Ishikawa (cell line): ENCODE measurements at regions not wholly inside any gene's neighbourhood (a gene's known extent, or its start where the extent isn't known, plus 50 kb on each side); places are given as distances from the start of the nearest gene placed in this dataset.

Experiments
- CEBPB ChIP-seq: IDR thresholded peaks from 2 replicates; pipeline ENCODE4 v1.6.1; 2012
- CREB1 ChIP-seq: IDR thresholded peaks from 2 replicates; pipeline ENCODE4 v1.6.1; 2012; ENCODE audit warnings: low read depth
- EGR1 ChIP-seq: IDR thresholded peaks from 2 replicates; pipeline ENCODE4 v1.6.1; 2012
- EP300 ChIP-seq: IDR thresholded peaks from 2 replicates; pipeline ENCODE4 v1.6.1; 2012; ENCODE audit warnings: borderline replicate concordance
- FOXM1 ChIP-seq: IDR thresholded peaks from 2 replicates; pipeline ENCODE4 v1.6.1; 2012; ENCODE audit warnings: low read depth, borderline replicate concordance
- MAX ChIP-seq: IDR thresholded peaks from 2 replicates; pipeline ENCODE4 v1.6.1; 2012
- NFIC ChIP-seq: IDR thresholded peaks from 2 replicates; pipeline ENCODE4 v1.6.1; 2012
- RAD21 ChIP-seq: IDR thresholded peaks from 2 replicates; pipeline ENCODE4 v1.6.1; 2012; ENCODE audit warnings: low read depth
- REST ChIP-seq: IDR thresholded peaks from 2 replicates; pipeline ENCODE4 v1.6.1; 2012; ENCODE audit warnings: low read depth, mild to moderate bottlenecking
- TAF1 ChIP-seq: IDR thresholded peaks from 2 replicates; pipeline ENCODE4 v1.6.1; 2012; ENCODE audit warnings: low read depth, mild to moderate bottlenecking
- TCF12 ChIP-seq: IDR thresholded peaks from 2 replicates; pipeline ENCODE4 v1.6.1; 2012; ENCODE audit warnings: low read depth
- TEAD4 ChIP-seq: IDR thresholded peaks from 2 replicates; pipeline ENCODE4 v1.6.1; 2012
- USF1 ChIP-seq: IDR thresholded peaks from 2 replicates; pipeline ENCODE4 v1.6.1; 2012
- YY1 ChIP-seq: IDR thresholded peaks from 2 replicates; pipeline ENCODE4 v1.6.1; 2012; ENCODE audit warnings: low read depth
- ZBTB7A ChIP-seq: IDR thresholded peaks from 2 replicates; pipeline ENCODE4 v1.6.1; 2012; ENCODE audit warnings: low read depth

- no peak for TF ChIP-seq USF1
- TF ChIP-seq TEAD4: no peak
- TF ChIP-seq TAF1: no peak
- no peak for TF ChIP-seq FOXM1
- no peak for TF ChIP-seq YY1
- no peak for TF ChIP-seq EGR1
- TF ChIP-seq CEBPB: no peak
- no peak for TF ChIP-seq TCF12
- no peak for TF ChIP-seq EP300
- no peak for TF ChIP-seq RAD21
- TF ChIP-seq NFIC: no peak
- TF ChIP-seq MAX: no peak
- TF ChIP-seq CREB1: no peak
- no peak for TF ChIP-seq REST
- TF ChIP-seq ZBTB7A: no peak
Observed at GRCh38 chr7:109699661-109700060, 1130.0 kb downstream of the DNAJB9 start.

- TF ChIP-seq TEAD4 (no peak), MAX (no peak), FOXM1 (no peak), CREB1 (no peak), REST (no peak), YY1 (no peak), NFIC (no peak), ZBTB7A (no peak), EP300 (no peak), TCF12 (no peak), TAF1 (no peak), EGR1 (no peak), CEBPB (no peak), RAD21 (no peak), USF1 (no peak)
Observed at GRCh38 chr7:109713366-109713765, 1143.7 kb downstream of the DNAJB9 start.

- TF ChIP-seq FOXM1 (no peak), TAF1 (no peak), EP300 (no peak), MAX (no peak), TCF12 (no peak), USF1 (no peak), TEAD4 (no peak), ZBTB7A (no peak), NFIC (no peak), YY1 (no peak), CEBPB (no peak), REST (no peak)
Observed at GRCh38 chr7:109734601-109735000, 1164.9 kb downstream of the DNAJB9 start.

GRCh38 chr7:109735881-109736280, 1166.2 kb downstream of the DNAJB9 start:
- TF ChIP-seq MAX (no peak), CREB1 (no peak), CEBPB (no peak), RAD21 (no peak), NFIC (no peak), EP300 (no peak), USF1 (no peak), EGR1 (no peak), FOXM1 (no peak), REST (no peak), TAF1 (no peak), TCF12 (no peak), ZBTB7A (no peak), TEAD4 (no peak), YY1 (no peak)
